GM12892 (cell line): ENCODE measurements at regions not wholly inside any gene's neighbourhood (a gene's known extent, or its start where the extent isn't known, plus 50 kb on each side); places are given as distances from the start of the nearest gene placed in this dataset.

Source experiments
- POLR2A ChIP-seq: IDR thresholded peaks from 2 replicates; pipeline ENCODE4 v1.6.1; 2011; ENCODE audit warnings: low read depth, low read length, control low read depth
- POLR2AphosphoS5 ChIP-seq: IDR thresholded peaks from 2 replicates; pipeline ENCODE4 v1.6.1; 2011; ENCODE audit warnings: low read depth, low read length, control low read depth
- TAF1 ChIP-seq: IDR thresholded peaks from 2 replicates; pipeline ENCODE4 v1.6.1; 2011; ENCODE audit warnings: low read depth, mild to moderate bottlenecking, control low read depth, low read length, borderline replicate concordance

DNA sequence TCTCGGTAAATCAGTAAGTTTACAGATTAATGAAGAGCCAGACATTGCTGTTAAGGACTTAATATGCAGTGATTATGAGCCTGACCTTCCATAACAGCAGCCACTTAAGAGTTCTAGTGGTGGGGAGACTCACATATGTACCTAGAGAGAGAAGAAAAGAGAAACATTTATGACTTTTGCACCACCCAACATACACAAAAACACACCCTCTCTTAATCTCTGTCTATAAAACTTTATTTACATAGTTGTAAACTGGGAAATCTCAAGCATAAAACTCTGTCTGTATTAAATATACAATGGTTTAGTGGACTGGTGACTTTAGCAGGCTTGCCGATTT, 347.4 kb upstream of the ADGRL2 start:
- no peak for TF ChIP-seq POLR2AphosphoS5
- TF ChIP-seq POLR2A: no peak
- no peak for TF ChIP-seq TAF1
